ENCODE measurements at regions not wholly inside any gene's neighbourhood (a gene's known extent, or its start where the extent isn't known, plus 50 kb on each side); places are given as distances from the start of the nearest gene placed in this dataset.

- in situ Hi-C loops (cut with HindIII; ENCODE audit: low pct_unique_long_range_greater_than_20kb, low sequenced_read_pairs), result no loop called here
- BruUV-seq (replicated peaks), result no TSS peak
These were observed 96.6 kb upstream of the BANK1 start for GRCh38 chr4:101693842-101694398.

DNA sequence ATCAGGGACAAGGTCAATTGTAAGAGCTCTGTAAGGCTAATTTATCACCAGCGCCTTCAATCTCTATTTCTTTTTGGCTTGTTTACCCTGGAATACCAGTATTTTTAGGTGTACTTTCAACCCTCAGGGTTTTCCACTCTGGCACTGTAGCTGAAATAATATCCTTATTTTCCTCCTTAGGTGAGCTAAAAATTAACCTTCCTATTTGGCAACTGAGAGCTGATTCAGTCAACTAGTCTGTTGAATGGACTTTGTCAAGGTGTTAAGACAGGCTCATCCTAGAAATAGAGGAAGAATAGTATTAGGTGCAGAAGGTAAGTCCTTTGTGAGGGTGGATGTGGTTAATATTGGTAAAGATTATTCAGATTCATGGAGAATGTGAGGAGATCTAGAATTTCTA, 101.3 kb upstream of the BANK1 start:
- ATAC-seq, result no peak
- no TSS peak for BruUV-seq (replicated peaks)
- intact Hi-C loops (cut with micrococcal nuclease; ENCODE audit: unreplicated experiment) (no loop called here), in situ Hi-C loops (cut with HindIII; ENCODE audit: low pct_unique_long_range_greater_than_20kb, low sequenced_read_pairs) (no loop called here)
- DNase-seq (ENCODE audit: low read depth, low spot score), result no peak
- TF ChIP-seq REST (IDR thresholded peaks at IDR 0.05; ENCODE audit: insufficient read depth in 1 of 2, low read depth in 2 of 2, low read length in 1 of 2) (no peak), TCF7L2 (IDR thresholded peaks at IDR 0.05; ENCODE audit: low read depth, low read length) (no peak), POLR2AphosphoS5 (IDR thresholded peaks at IDR 0.05; ENCODE audit: low read depth, low read length) (no peak), SIN3A (IDR thresholded peaks at IDR 0.05; ENCODE audit: borderline replicate concordance, insufficient read depth, low read depth, low read length) (no peak)
- H3K4me3 ChIP-seq (ENCODE audit: low read depth in 2 of 2, low read length in 2 of 2), result no peak overlapping the region
- ChIA-PET POLR2A (no interaction called here), CTCF (no interaction called here)
- H3K9me3 ChIP-seq (ENCODE audit: control insufficient read depth, insufficient read depth, low read depth, low read length), result no peaks in the 10 kb centered on the region
- H3K27me3 ChIP-seq (ENCODE audit: control insufficient read depth, insufficient read depth, low read length), result no peaks in the 10 kb centered on the region
- no peaks in the 10 kb centered on the region for H3K4me1 ChIP-seq (ENCODE audit: control insufficient read depth, insufficient read depth, low read length)
- no peak overlapping the region for H3K27ac ChIP-seq (ENCODE audit: low read length)
- H3K36me3 ChIP-seq (ENCODE audit: control insufficient read depth, insufficient read depth, low read length), result no peaks in the 10 kb centered on the region

More at GRCh38 chr4:101693842-101694398, 96.6 kb upstream of the BANK1 start:
- no peaks in the 10 kb centered on the region for H3K36me3 ChIP-seq (ENCODE audit: control insufficient read depth, insufficient read depth, low read length)
- TF ChIP-seq REST (IDR thresholded peaks at IDR 0.05; ENCODE audit: insufficient read depth in 1 of 2, low read depth in 2 of 2, low read length in 1 of 2), result no peak
- TF ChIP-seq SIN3A (IDR thresholded peaks at IDR 0.05; ENCODE audit: borderline replicate concordance, insufficient read depth, low read depth, low read length), result no peak
- TF ChIP-seq, protein P1, sequence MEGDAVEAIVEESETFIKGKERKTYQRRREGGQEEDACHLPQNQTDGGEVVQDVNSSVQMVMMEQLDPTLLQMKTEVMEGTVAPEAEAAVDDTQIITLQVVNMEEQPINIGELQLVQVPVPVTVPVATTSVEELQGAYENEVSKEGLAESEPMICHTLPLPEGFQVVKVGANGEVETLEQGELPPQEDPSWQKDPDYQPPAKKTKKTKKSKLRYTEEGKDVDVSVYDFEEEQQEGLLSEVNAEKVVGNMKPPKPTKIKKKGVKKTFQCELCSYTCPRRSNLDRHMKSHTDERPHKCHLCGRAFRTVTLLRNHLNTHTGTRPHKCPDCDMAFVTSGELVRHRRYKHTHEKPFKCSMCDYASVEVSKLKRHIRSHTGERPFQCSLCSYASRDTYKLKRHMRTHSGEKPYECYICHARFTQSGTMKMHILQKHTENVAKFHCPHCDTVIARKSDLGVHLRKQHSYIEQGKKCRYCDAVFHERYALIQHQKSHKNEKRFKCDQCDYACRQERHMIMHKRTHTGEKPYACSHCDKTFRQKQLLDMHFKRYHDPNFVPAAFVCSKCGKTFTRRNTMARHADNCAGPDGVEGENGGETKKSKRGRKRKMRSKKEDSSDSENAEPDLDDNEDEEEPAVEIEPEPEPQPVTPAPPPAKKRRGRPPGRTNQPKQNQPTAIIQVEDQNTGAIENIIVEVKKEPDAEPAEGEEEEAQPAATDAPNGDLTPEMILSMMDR (IDR thresholded peaks at IDR 0.05), result no peak
- TF ChIP-seq TCF7L2 (IDR thresholded peaks at IDR 0.05; ENCODE audit: low read depth, low read length), result no peak
- no peak for TF ChIP-seq POLR2AphosphoS5 (IDR thresholded peaks at IDR 0.05; ENCODE audit: low read depth, low read length)
- H3K27ac ChIP-seq (ENCODE audit: low read length), result no peak overlapping the region
- H3K4me3 ChIP-seq (ENCODE audit: low read depth in 2 of 2, low read length in 2 of 2), result no peak overlapping the region
- intact Hi-C loops (cut with micrococcal nuclease; ENCODE audit: unreplicated experiment), result no loop called here
- no peaks in the 10 kb centered on the region for H3K9me3 ChIP-seq (ENCODE audit: control insufficient read depth, insufficient read depth, low read depth, low read length)
- ChIA-PET CTCF (no interaction called here), POLR2A (no interaction called here)
- no peak for ATAC-seq
- H3K4me1 ChIP-seq (ENCODE audit: control insufficient read depth, insufficient read depth, low read length), result no peaks in the 10 kb centered on the region
- no peaks in the 10 kb centered on the region for H3K27me3 ChIP-seq (ENCODE audit: control insufficient read depth, insufficient read depth, low read length)
- DNase-seq (ENCODE audit: low read depth, low spot score), result no peak
